Mucosa of descending colon (tissue), 3 donors: ENCODE measurements at regions not wholly inside any gene's neighbourhood (a gene's known extent, or its start where the extent isn't known, plus 50 kb on each side); places are given as distances from the start of the nearest gene placed in this dataset.

Source experiments
- ATAC-seq: fragments of 200-7000 bp; cut with Tn5 transposase; one replicate; pipeline ENCODE4 v1.9.1; 2020; ENCODE audit warnings: mild to moderate bottlenecking, moderate library complexity
- DNase-seq, 3 donors: peaks; one replicate each; pipeline ENCODE4 v3.0.0-alpha.2; 2020
- H3K36me3 ChIP-seq: fragments of 200-600 bp; one replicate; pipeline ENCODE4 v1.8.0; 2021; ENCODE audit warnings: low read depth, mild to moderate bottlenecking
- H3K4me1 ChIP-seq: fragments of 200-600 bp; one replicate; pipeline ENCODE4 v1.8.0; 2021; ENCODE audit warnings: low read depth, mild to moderate bottlenecking
- H3K4me3 ChIP-seq: fragments of 200-600 bp; one replicate; pipeline ENCODE4 v1.8.0; 2021; ENCODE audit warnings: mild to moderate bottlenecking
- H3K9me3 ChIP-seq: fragments of 200-600 bp; one replicate; pipeline ENCODE4 v1.8.0; 2021; ENCODE audit warnings: mild to moderate bottlenecking
- CTCF ChIP-seq: fragments of 200-600 bp; IDR thresholded peaks from one replicate; pipeline ENCODE4 v1.8.0; 2022; ENCODE audit warnings: antibody characterized with exemption, mild to moderate bottlenecking
- intact Hi-C, 2 donors: fragments of 100-400 bp; cut with DNase I in 1 of 2; cut with micrococcal nuclease in 1 of 2; formaldehyde crosslinking; loops; one replicate each; pipeline versions ENCODE4 v1.11.0 to v1.11.1; 2022; cut with DNase I, micrococcal nuclease
- donor health status: DM: no; HTN: no; CAD: no; lungs with moderate emphysema.
- donor health status: DM: no; HTN: no; CAD: no.
- donor health status: DM: no; HTN: yes; CAD: no.

GRCh38 chr3:18766974-18767373, 341.8 kb upstream of the SATB1 start:
- intact Hi-C loops = no loop called here
- ATAC-seq (peak; percentile 40), DNase-seq (no peak)
- no peak for TF ChIP-seq CTCF
- H3K4me3 ChIP-seq = no peak overlapping the region
- no peaks in the 10 kb centered on the region for H3K4me1 ChIP-seq
- no peaks in the 10 kb centered on the region for H3K9me3 ChIP-seq
- no peaks in the 10 kb centered on the region for H3K36me3 ChIP-seq

- Histone ChIP-seq H3K4me3 (no peak overlapping the region), H3K36me3 (no peaks in the 10 kb centered on the region), H3K4me1 (no peaks in the 10 kb centered on the region), H3K9me3 (no peaks in the 10 kb centered on the region)
- ATAC-seq = no peak
- TF ChIP-seq CTCF = no peak
- no peak for DNase-seq
- intact Hi-C loops = no loop called here
These were observed 340.5 kb upstream of the SATB1 start for GRCh38 chr3:18765662-18766061.

GRCh38 chr3:18765161-18765560, 340.0 kb upstream of the SATB1 start:
- DNase-seq = no peak
- Histone ChIP-seq H3K4me1 (no peaks in the 10 kb centered on the region), H3K4me3 (no peak overlapping the region), H3K9me3 (no peaks in the 10 kb centered on the region), H3K36me3 (no peaks in the 10 kb centered on the region)
- no peak for ATAC-seq
- TF ChIP-seq CTCF = no peak
- intact Hi-C loops = no loop called here

- H3K4me1 ChIP-seq = peaks cover 11% of the 10 kb centered on the region
- ATAC-seq (no peak), DNase-seq (no peak)
- H3K4me3 ChIP-seq = no peak overlapping the region
- no peak for TF ChIP-seq CTCF
- intact Hi-C loops = no loop called here
- no peaks in the 10 kb centered on the region for H3K36me3 ChIP-seq
- H3K9me3 ChIP-seq = no peaks in the 10 kb centered on the region
These were observed 336.4 kb upstream of the SATB1 start for GRCh38 chr3:18761530-18761929.

- intact Hi-C loops = loop anchor here in 1 of 2 donors (2.0 kb wide), 1 partner anchor 199 kb away; no protein-coding TSS in a partner anchor
- no peaks in the 10 kb centered on the region for H3K9me3 ChIP-seq
- ATAC-seq (peak; percentile 98), DNase-seq (peak in 1 of 3 donors; percentile 81)
- H3K4me1 ChIP-seq = peaks cover 11% of the 10 kb centered on the region
- TF ChIP-seq CTCF = peak; percentile 27
- no peaks in the 10 kb centered on the region for H3K36me3 ChIP-seq
- H3K4me3 ChIP-seq = no peak overlapping the region
These were observed 333.0 kb upstream of the SATB1 start for GRCh38 chr3:18758047-18758704.

- TF ChIP-seq CTCF = no peak
- intact Hi-C loops = no loop called here
These were observed 332.3 kb upstream of the SATB1 start for GRCh38 chr3:18757476-18757875.

More at GRCh38 chr3:18757476-18757875, 332.3 kb upstream of the SATB1 start:
- peaks cover 11% of the 10 kb centered on the region for H3K4me1 ChIP-seq
- ATAC-seq (peak; percentile 57), DNase-seq (no peak)
- no peaks in the 10 kb centered on the region for H3K9me3 ChIP-seq
- H3K36me3 ChIP-seq = no peaks in the 10 kb centered on the region
- H3K4me3 ChIP-seq = no peak overlapping the region
